Calu3 (cell line): ENCODE measurements at regions not wholly inside any gene's neighbourhood (a gene's known extent, or its start where the extent isn't known, plus 50 kb on each side); places are given as distances from the start of the nearest gene placed in this dataset.

ENCODE experiments used
- BruUV-seq: library from RNA; stranded (reverse); fragments of 400-500 nt; replicated peaks from 2 replicates; lab custom pipeline; 2021; lab: Mats Ljungman, UMichigan
- CTCF ChIA-PET: fragments of 300-600 bp; sonication (Branson Sonifier 250); formaldehyde crosslinking; loops from one replicate; lab custom pipeline; 2022; ENCODE audit warnings: antibody characterized with exemption; lab: Charles Lee
- DNase-seq: peaks from one replicate; pipeline ENCODE4 v3.0.0; 2022
- H3K27ac Mint-ChIP-seq: one replicate; pipeline ENCODE4 v1.8.0; 2022; ENCODE audit warnings: mixed read lengths; ENCODE audit not compliant: unreplicated experiment
- H3K27me3 Mint-ChIP-seq: one replicate; pipeline ENCODE4 v1.8.0; 2022; ENCODE audit warnings: mixed read lengths; ENCODE audit not compliant: unreplicated experiment
- H3K36me3 Mint-ChIP-seq: one replicate; pipeline ENCODE4 v1.8.0; 2022; ENCODE audit warnings: mild to moderate bottlenecking, moderate library complexity, mixed read lengths; ENCODE audit not compliant: insufficient read depth, unreplicated experiment
- H3K4me1 Mint-ChIP-seq: one replicate; pipeline ENCODE4 v1.8.0; 2022; ENCODE audit warnings: mild to moderate bottlenecking, low read depth, mixed read lengths; ENCODE audit not compliant: unreplicated experiment
- H3K4me3 Mint-ChIP-seq: one replicate; pipeline ENCODE4 v1.8.0; 2022; ENCODE audit warnings: mild to moderate bottlenecking, low read depth, moderate library complexity, mixed read lengths; ENCODE audit not compliant: unreplicated experiment
- H3K9me3 Mint-ChIP-seq: one replicate; pipeline ENCODE4 v1.8.0; 2022; ENCODE audit warnings: low read depth, mixed read lengths; ENCODE audit not compliant: unreplicated experiment
- intact Hi-C: fragments of 100-400 bp; cut with micrococcal nuclease; formaldehyde crosslinking; loops from one replicate; pipeline ENCODE4 v1.10.0; 2022; ENCODE audit not compliant: unreplicated experiment
- TF ChIP-seq, protein P1 (sequence below): fragments of 200-600 bp; IDR thresholded peaks from one replicate; pipeline ENCODE4 v1.8.0; 2022; ENCODE audit warnings: antibody characterized with exemption; ENCODE audit not compliant: unreplicated experiment

- Mint-ChIP-seq H3K4me1 (no peaks in the 10 kb centered on the region), H3K27ac (no peak overlapping the region), H3K36me3 (no peaks in the 10 kb centered on the region), H3K27me3 (peaks cover 31% of the 10 kb centered on the region), H3K9me3 (no peaks in the 10 kb centered on the region), H3K4me3 (no peak overlapping the region)
- CTCF ChIA-PET: interaction anchor here (1.1 kb wide), 1 partner anchor 11 kb away, joined by 3 read pairs; no protein-coding TSS in a partner anchor
- intact Hi-C loops: loop anchor here (5.0 kb wide), 1 partner anchor 168 kb away; no protein-coding TSS in a partner anchor
- TF ChIP-seq, protein P1, sequence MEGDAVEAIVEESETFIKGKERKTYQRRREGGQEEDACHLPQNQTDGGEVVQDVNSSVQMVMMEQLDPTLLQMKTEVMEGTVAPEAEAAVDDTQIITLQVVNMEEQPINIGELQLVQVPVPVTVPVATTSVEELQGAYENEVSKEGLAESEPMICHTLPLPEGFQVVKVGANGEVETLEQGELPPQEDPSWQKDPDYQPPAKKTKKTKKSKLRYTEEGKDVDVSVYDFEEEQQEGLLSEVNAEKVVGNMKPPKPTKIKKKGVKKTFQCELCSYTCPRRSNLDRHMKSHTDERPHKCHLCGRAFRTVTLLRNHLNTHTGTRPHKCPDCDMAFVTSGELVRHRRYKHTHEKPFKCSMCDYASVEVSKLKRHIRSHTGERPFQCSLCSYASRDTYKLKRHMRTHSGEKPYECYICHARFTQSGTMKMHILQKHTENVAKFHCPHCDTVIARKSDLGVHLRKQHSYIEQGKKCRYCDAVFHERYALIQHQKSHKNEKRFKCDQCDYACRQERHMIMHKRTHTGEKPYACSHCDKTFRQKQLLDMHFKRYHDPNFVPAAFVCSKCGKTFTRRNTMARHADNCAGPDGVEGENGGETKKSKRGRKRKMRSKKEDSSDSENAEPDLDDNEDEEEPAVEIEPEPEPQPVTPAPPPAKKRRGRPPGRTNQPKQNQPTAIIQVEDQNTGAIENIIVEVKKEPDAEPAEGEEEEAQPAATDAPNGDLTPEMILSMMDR: no peak
- no TSS peak for BruUV-seq
- no peak for DNase-seq
Measured at GRCh38 chr1:157360023-157360390, 192.3 kb downstream of the FCRL5 start.

DNA sequence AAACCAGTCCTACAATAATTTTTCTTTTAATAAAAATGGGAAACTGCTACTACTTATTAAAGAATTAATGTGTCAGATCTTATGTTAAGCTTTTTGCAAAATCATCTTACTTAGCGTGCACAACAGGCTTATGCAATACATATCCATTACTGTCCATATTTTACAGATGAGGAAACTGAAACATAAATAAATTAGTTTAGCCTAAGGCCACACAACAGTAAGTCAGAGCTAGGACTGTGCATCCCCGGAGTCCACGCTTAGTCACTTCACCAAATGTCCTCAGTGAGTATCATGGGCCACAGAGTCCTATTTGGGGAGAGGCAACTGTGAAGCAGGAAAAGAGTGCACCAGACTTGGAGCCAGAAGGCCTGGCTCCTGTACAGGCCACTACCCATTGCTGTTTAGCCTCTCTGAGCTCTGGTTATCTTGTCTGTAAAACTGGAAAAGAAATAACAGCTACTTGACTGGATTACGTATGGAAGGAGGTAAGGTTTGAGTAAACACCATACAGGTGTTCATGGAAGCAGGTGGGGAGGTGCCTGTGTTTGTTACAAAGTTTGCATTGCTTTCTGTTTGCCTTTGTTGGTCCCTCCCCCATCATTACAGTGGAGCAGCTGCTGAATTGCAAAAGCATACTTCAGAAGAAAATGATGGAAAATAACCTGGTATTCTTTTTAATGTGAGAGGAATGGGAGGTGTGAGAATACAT lies 192.8 kb downstream of the FCRL5 start:
- no TSS peak for BruUV-seq
- Mint-ChIP-seq H3K9me3 (no peaks in the 10 kb centered on the region), H3K36me3 (no peaks in the 10 kb centered on the region), H3K27me3 (peaks cover 31% of the 10 kb centered on the region), H3K4me3 (no peak overlapping the region), H3K4me1 (no peaks in the 10 kb centered on the region), H3K27ac (no peak overlapping the region)
- TF ChIP-seq, protein P1: no peak
- intact Hi-C loops: loop anchor here (5.0 kb wide), 1 partner anchor 167 kb away; no protein-coding TSS in a partner anchor
- DNase-seq: no peak
- CTCF ChIA-PET: interaction anchor here (1.1 kb wide), 1 partner anchor 12 kb away, joined by 3 read pairs; no protein-coding TSS in a partner anchor

GRCh38 chr1:157357111-157357510 lies 195.2 kb downstream of the FCRL5 start:
- no peaks in the 10 kb centered on the region for H3K9me3 Mint-ChIP-seq
- H3K4me1 Mint-ChIP-seq: no peaks in the 10 kb centered on the region
- no peak for DNase-seq
- no peak overlapping the region for H3K27ac Mint-ChIP-seq
- no peaks in the 10 kb centered on the region for H3K36me3 Mint-ChIP-seq
- CTCF ChIA-PET: no interaction called here
- no TSS peak for BruUV-seq
- TF ChIP-seq, protein P1: no peak
- intact Hi-C loops: no loop called here
- no peak overlapping the region for H3K4me3 Mint-ChIP-seq
- peaks cover 38% of the 10 kb centered on the region for H3K27me3 Mint-ChIP-seq

GRCh38 chr1:157356601-157357000 lies 195.7 kb downstream of the FCRL5 start:
- TF ChIP-seq, protein P1: no peak

More at GRCh38 chr1:157356601-157357000, 195.7 kb downstream of the FCRL5 start:
- peaks cover 39% of the 10 kb centered on the region for H3K27me3 Mint-ChIP-seq
- H3K4me1 Mint-ChIP-seq: no peaks in the 10 kb centered on the region
- no peak for DNase-seq
- no peaks in the 10 kb centered on the region for H3K36me3 Mint-ChIP-seq
- intact Hi-C loops: no loop called here
- no peak overlapping the region for H3K4me3 Mint-ChIP-seq
- CTCF ChIA-PET: no interaction called here
- no peaks in the 10 kb centered on the region for H3K9me3 Mint-ChIP-seq
- BruUV-seq: no TSS peak
- H3K27ac Mint-ChIP-seq: no peak overlapping the region
